Right lobe of liver (tissue), 6 donors: ENCODE measurements at regions not wholly inside any gene's neighbourhood (a gene's known extent, or its start where the extent isn't known, plus 50 kb on each side); places are given as distances from the start of the nearest gene placed in this dataset.
A peak's percentile ranks its signal among the peaks of the same experiment; 100 is the strongest.

Experiments used
- ATAC-seq, 4 donors: fragments of 200-7000 bp; cut with Tn5 transposase; one replicate each; pipeline ENCODE4 v1.9.1; 2020; ENCODE audit warnings: mild to moderate bottlenecking in 4 of 4, moderate library complexity in 4 of 4
- DNase-seq, 3 donors: peaks; one replicate each; pipeline ENCODE4 v3.0.0-alpha.2; 2020
- H3K27ac ChIP-seq, 3 donors: fragments of 200-600 bp; one replicate each; pipeline ENCODE4 v1.8.0; 2022
- H3K27me3 ChIP-seq, 2 donors: fragments of 200-600 bp; one replicate each; pipeline ENCODE4 v1.8.0; 2022
- H3K36me3 ChIP-seq, 4 donors: fragments of 200-600 bp; sonication (generic) in 1 of 4; one replicate each; pipeline versions ENCODE4 v1.5.1 to v1.8.0; 2017 to 2022; ENCODE audit warnings: control low read depth in 1 of 4
- H3K4me1 ChIP-seq, 4 donors: fragments of 200-600 bp; sonication (generic) in 1 of 4; one replicate each; pipeline versions ENCODE4 v1.5.1 to v1.8.0; 2017 to 2022; ENCODE audit warnings: control low read depth in 1 of 4
- H3K4me3 ChIP-seq, 3 donors: fragments of 200-600 bp; one replicate each; pipeline ENCODE4 v1.8.0; 2022
- H3K9me3 ChIP-seq, 4 donors: fragments of 200-600 bp; sonication (generic) in 1 of 4; one replicate each; pipeline versions ENCODE4 v1.5.1 to v1.8.0; 2017 to 2022; ENCODE audit warnings: control low read depth in 1 of 4
- POLR2A ChIP-seq: fragments of 450-650 bp; IDR thresholded peaks from one replicate; pipeline ENCODE4 v1.6.1; 2017; ENCODE audit warnings: antibody characterized with exemption, mild to moderate bottlenecking
- WGBS: methylation state at CpG from one replicate; pipeline ENCODE4 v1.1.6; 2018; ENCODE audit warnings: low coverage, low lambda C conversion rate; ENCODE audit not compliant: insufficient coverage; ENCODE audit errors: missing lambda C conversion rate; 5-methylcytosine and 5-hydroxymethylcytosine counted together
- intact Hi-C, 2 donors: fragments of 100-400 bp; cut with DNase I; formaldehyde crosslinking; loops; one replicate each; pipeline versions ENCODE4 v1.11.2 to v1.14.1; 2022
- small RNA-seq, 2 experiments: library from RNA; depleted of rRNA; stranded (forward); fragments of <200 nt; gene quantifications; one replicate each; pipeline ENCODE3, GENCODE V24; 2016
- TF ChIP-seq, protein P1 (sequence below), 4 donors: fragments of 200-600 bp in 3 of 4; fragments of 450-650 bp in 1 of 4; IDR thresholded peaks; one replicate each; pipeline versions ENCODE4 v1.5.1 to v1.8.0; 2016 to 2022; ENCODE audit warnings: antibody characterized with exemption in 4 of 4, mild to moderate bottlenecking in 2 of 4
- donor health status: DM: no; HTN: yes; CAD: no.
- donor health status: DM: no; HTN: no; CAD: no.
- donor health status: DM: no; HTN: no; CAD: no.
- donor health status: DM: no; HTN: yes; CAD: no.
- donor health status: DM: no; HTN: yes; CAD: no.

GRCh38 chrX:141341341-141341740 is 99.0 kb upstream of the SPANXC start:
- Histone ChIP-seq H3K36me3 (no peaks in the 10 kb centered on the region), H3K4me1 (no peaks in the 10 kb centered on the region), H3K4me3 (no peak overlapping the region), H3K27me3 (no peaks in the 10 kb centered on the region), H3K27ac (no peak overlapping the region), H3K9me3 (no peaks in the 10 kb centered on the region)
- DNase-seq: no peak
- ATAC-seq: peak; percentile 28 to 64 (median 42)
- intact Hi-C loops: no loop called here
- TF ChIP-seq, protein P1, sequence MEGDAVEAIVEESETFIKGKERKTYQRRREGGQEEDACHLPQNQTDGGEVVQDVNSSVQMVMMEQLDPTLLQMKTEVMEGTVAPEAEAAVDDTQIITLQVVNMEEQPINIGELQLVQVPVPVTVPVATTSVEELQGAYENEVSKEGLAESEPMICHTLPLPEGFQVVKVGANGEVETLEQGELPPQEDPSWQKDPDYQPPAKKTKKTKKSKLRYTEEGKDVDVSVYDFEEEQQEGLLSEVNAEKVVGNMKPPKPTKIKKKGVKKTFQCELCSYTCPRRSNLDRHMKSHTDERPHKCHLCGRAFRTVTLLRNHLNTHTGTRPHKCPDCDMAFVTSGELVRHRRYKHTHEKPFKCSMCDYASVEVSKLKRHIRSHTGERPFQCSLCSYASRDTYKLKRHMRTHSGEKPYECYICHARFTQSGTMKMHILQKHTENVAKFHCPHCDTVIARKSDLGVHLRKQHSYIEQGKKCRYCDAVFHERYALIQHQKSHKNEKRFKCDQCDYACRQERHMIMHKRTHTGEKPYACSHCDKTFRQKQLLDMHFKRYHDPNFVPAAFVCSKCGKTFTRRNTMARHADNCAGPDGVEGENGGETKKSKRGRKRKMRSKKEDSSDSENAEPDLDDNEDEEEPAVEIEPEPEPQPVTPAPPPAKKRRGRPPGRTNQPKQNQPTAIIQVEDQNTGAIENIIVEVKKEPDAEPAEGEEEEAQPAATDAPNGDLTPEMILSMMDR (IDR thresholded peaks at IDR 0.05): no peak
- no peak for TF ChIP-seq POLR2A
- WGBS: 23% methylated on average over 5 of the region's 5 CpGs

GRCh38 chrX:141320801-141321200 is 78.5 kb upstream of the SPANXC start:
- Histone ChIP-seq H3K27me3 (no peaks in the 10 kb centered on the region), H3K9me3 (no peaks in the 10 kb centered on the region), H3K27ac (no peak overlapping the region), H3K4me1 (no peaks in the 10 kb centered on the region), H3K4me3 (no peak overlapping the region), H3K36me3 (no peaks in the 10 kb centered on the region)
- WGBS: 50% methylated on average over 2 of the region's 2 CpGs
- no peak for DNase-seq
- TF ChIP-seq, protein P1 (IDR thresholded peaks at IDR 0.05): no peak
- TF ChIP-seq POLR2A: no peak
- intact Hi-C loops: no loop called here
- no peak for ATAC-seq

DNA sequence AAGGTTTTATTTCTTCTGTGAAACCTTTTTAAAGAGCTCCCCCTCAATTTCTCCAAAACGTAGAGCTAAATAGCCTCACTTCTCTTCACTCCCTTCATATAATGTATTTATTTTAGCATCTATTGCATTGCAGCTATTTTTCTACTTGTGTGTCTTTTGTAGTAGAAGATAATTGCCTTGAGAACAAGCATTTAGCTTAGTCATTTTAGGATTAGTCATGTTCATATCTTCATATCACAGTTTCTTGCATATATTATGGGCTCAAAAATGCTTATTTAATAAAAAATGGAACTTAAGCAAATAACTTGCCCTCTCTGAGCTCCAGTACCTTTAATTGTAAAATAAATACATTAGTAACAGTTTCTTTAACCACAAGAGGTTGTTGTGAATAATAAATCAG is 72.1 kb upstream of the SPANXC start:
- 13% methylated on average over 1 of the region's 1 CpG for WGBS
- Histone ChIP-seq H3K4me3 (no peak overlapping the region), H3K9me3 (no peaks in the 10 kb centered on the region), H3K27me3 (no peaks in the 10 kb centered on the region), H3K4me1 (no peaks in the 10 kb centered on the region), H3K27ac (no peak overlapping the region), H3K36me3 (no peaks in the 10 kb centered on the region)
- ATAC-seq (no peak), DNase-seq (no peak)
- intact Hi-C loops: no loop called here
- TF ChIP-seq, protein P1 (IDR thresholded peaks at IDR 0.05): no peak
- TF ChIP-seq POLR2A: no peak

GRCh38 chrX:141301017-141301416 is 58.7 kb upstream of the SPANXC start:
- no peak overlapping the region for H3K4me3 ChIP-seq
- intact Hi-C loops: no loop called here
- H3K36me3 ChIP-seq: no peaks in the 10 kb centered on the region
- no peak overlapping the region for H3K27ac ChIP-seq
- TF ChIP-seq, protein P1 (IDR thresholded peaks at IDR 0.05): no peak
- no peak for TF ChIP-seq POLR2A
- ATAC-seq (no peak), DNase-seq (no peak)
- peaks cover 0 to 3% (median 0%) of the 10 kb centered on the region in 4 donors for H3K9me3 ChIP-seq
- WGBS: 20% methylated on average over 5 of the region's 5 CpGs
- no peaks in the 10 kb centered on the region for H3K4me1 ChIP-seq
- no peaks in the 10 kb centered on the region for H3K27me3 ChIP-seq

Small RNA genes in the stretch of these regions (small RNA-seq; reads per million reads assigned to genes)
- gene AC234779.1: 0 reads per million in 2 experiments
